ENCODE measurements at regions not wholly inside any gene's neighbourhood (a gene's known extent, or its start where the extent isn't known, plus 50 kb on each side); places are given as distances from the start of the nearest gene placed in this dataset.

- DNase-seq (ENCODE audit: low read depth, low spot score), result no peak
- in situ Hi-C loops (cut with HindIII; ENCODE audit: low pct_unique_long_range_greater_than_20kb, low sequenced_read_pairs), result no loop called here
These were observed 105.5 kb downstream of the C11orf87 start for GRCh38 chr11:109527496-109527895.

DNA sequence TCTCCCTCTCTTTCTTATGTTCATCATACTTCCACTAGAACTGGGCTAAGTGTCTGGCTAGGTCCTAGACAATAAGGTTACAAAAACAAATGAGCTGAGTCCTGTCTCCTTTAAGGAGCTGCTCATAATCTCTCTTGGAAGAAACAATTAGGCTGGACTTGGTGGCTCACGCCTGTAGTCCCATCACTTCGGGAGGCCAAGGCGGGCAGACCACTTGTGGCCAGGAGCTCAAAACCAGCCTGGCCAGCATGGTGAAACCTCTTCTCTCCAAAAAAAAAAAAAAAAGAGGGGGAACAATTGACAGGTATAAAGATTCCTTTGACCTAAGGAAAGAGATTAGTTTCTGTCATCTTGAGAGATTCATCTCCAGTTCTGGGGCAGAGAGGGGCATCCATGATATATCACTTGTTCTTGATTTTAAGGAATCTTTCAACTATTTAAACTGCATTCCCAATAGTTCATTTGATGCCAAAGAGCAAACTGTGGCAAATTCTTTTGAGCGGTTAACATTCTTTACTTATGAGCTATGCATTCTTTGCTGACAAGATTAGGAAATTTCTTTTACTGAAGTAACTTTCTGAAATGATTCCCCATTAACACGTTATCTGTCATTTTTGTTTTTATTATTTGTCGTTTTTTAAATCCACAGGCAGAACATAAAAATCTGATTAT lies 125.5 kb downstream of the C11orf87 start:
- in situ Hi-C loops (cut with HindIII; ENCODE audit: low pct_unique_long_range_greater_than_20kb, low sequenced_read_pairs), result no loop called here
- DNase-seq (ENCODE audit: low read depth, low spot score), result no peak

DNA sequence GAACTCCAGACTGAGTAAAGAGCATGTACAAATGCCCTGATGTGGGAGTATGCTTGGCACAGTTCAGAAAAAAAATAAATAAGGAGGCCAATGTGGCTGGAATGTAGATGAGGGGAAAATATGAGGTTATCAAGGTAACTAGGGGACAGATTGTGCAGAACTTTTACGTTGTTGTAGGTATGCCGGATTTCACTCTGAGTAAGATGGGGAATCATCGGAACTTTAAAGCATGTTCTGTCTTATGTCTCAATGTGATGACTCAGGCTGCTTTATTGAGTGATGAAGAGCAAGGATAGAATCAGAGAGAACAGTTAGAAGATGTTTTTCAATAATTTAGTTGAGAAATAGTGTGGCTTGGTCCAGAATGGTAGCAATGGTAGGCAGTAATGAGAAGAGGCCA lies 130.4 kb downstream of the C11orf87 start:
- in situ Hi-C loops (cut with HindIII; ENCODE audit: low pct_unique_long_range_greater_than_20kb, low sequenced_read_pairs), result no loop called here
- DNase-seq (ENCODE audit: low read depth, low spot score), result no peak

DNA sequence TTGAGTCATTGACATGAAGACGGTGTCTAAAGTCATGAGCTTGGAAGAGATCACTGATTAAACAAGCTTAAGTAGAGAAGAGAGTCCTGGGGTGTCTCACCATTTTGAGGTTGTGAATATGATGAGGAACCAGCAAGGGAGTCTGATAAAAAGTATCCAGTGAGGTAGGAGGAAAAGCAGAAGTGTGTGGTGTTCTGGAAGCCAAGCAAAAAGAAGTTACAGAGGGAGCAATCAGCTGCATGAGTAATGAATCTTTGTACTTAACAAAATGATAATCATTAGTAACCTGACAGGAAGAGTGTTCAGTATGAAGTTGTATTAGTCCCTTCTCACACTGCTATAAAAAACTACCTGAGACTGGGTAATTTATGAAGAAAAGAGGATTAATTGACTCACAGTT lies 131.3 kb downstream of the C11orf87 start:
- no peak for DNase-seq (ENCODE audit: low read depth, low spot score)
- in situ Hi-C loops (cut with HindIII; ENCODE audit: low pct_unique_long_range_greater_than_20kb, low sequenced_read_pairs), result no loop called here

DNA sequence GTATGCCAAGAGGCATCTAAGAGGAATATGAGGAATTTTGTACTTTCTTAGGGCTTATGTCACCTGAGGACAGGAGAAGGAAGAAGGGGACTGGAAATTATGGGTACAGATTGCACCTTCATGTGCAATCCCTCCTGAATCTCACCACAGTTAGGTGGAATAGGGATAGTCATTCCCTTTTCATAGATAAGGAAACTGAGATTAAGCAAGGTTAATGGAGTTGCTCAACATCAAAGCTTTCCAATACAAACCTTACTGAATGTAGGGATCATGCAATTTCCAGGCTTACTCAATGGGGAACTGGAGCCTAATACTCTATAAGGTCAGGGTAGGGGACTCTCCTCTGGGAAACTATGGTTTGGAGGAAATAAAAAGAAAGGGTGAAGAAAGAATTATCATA lies 133.0 kb downstream of the C11orf87 start:
- no peak for DNase-seq (ENCODE audit: low read depth, low spot score)
- in situ Hi-C loops (cut with HindIII; ENCODE audit: low pct_unique_long_range_greater_than_20kb, low sequenced_read_pairs), result no loop called here

DNA sequence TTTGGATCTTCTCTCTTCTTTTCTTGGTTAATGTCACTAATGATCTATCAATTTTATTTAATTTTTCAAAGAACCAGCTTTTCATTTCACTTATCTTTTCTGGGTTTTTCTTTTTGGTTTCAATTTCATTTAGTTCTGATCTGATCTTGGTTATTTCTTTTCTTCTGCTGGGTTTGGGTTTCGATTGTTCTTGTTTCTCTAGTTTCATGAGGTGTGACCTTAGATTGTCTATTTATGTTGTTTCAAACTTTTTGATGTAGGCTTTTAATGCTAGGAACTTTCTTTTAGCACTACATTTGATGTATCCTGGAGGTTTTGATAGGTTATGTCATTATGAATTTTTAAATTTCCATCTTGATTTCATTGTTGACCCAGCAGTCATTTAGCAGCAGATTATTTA lies 142.3 kb downstream of the C11orf87 start:
- no peak for DNase-seq (ENCODE audit: low read depth, low spot score)
- in situ Hi-C loops (cut with HindIII; ENCODE audit: low pct_unique_long_range_greater_than_20kb, low sequenced_read_pairs), result no loop called here

DNA sequence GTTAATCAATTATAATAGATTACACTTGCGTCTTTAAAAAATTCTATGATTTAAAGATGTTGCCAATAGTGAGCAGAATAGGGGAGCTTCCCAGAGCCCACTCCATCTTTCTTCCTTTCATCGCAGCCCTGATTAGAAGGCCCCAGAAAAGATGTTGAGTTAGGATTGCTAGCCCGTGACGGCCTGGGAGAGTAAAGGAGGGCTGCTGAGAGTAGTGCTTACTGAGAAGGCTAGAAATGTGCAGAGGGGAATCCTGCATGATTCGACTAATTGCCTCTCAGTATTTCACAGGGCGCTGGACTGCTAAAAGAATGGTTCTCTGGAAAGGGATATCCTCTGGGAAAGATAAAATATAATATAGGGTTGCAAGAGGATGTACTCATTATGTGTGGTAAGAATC lies 160.5 kb downstream of the C11orf87 start:
- in situ Hi-C loops (cut with HindIII; ENCODE audit: low pct_unique_long_range_greater_than_20kb, low sequenced_read_pairs), result no loop called here
- no peak for DNase-seq (ENCODE audit: low read depth, low spot score)

DNA sequence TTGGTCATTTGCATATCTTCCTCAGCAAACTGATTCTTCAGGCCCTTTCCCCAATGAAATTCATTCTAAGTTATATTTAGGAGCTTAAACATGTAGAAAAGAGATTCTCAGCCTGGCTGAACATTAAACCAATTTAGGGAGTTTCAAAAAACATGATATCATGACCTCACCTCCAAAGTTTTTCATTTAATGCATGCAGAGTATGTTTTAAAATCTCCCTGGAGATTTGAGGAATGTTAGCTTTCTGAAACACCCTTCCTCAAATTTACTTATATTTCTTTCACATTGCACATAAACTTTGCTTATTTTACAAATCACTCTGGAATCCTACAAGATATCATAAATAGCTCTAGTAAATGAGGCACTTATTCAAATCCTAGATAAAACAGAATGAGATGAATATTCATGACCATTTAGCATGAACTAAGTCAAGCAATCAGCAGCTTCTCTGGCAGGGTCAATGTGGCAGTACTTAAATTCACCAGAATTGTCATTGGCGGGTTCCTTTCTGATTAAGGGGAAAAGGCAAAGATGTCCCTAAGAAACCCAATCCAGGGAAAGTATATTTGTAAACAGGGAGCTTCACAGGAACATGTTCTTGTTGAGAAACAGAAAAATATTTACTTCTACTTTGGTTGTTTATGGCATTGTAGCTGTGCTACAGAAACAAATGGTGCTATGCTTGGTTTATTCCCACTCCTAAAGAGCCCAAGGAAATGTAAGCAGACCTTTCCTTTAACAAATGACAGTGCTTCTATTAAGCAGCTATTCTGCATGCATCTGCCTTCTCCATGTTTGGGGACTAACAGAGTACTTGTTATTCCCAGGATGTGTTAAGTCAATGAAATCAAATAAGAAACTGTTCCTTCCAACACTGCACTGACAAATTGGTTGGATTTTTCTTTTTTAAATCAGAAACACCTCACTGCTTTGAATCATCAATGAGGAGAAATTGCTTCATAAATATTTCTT lies 162.3 kb downstream of the C11orf87 start:
- no peak for DNase-seq (ENCODE audit: low read depth, low spot score)
- in situ Hi-C loops (cut with HindIII; ENCODE audit: low pct_unique_long_range_greater_than_20kb, low sequenced_read_pairs), result no loop called here

DNA sequence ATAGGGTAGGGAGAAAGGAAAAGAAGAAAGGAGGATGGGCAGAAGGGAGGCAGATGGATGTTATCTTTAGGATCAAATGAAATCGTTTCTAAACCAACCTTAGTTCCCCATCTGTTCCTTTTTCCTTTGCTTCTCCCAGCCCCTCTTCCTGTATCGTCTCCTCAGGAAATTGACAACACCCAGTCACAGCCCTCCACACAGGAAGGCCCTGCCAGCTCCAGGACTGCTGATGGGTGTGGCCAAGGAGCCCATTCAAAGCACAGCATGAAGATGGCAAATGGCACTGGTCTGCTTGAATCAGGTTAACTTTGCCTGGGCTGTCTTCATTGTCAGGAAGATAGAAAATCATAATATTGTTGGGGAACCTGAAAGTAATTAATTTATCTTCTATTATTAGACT lies 164.8 kb downstream of the C11orf87 start:
- no peak for DNase-seq (ENCODE audit: low read depth, low spot score)
- in situ Hi-C loops (cut with HindIII; ENCODE audit: low pct_unique_long_range_greater_than_20kb, low sequenced_read_pairs), result no loop called here

- in situ Hi-C loops (cut with HindIII; ENCODE audit: low pct_unique_long_range_greater_than_20kb, low sequenced_read_pairs), result no loop called here
- DNase-seq (ENCODE audit: low read depth, low spot score), result no peak
These were observed 168.8 kb downstream of the C11orf87 start for GRCh38 chr11:109590782-109591181.

DNA sequence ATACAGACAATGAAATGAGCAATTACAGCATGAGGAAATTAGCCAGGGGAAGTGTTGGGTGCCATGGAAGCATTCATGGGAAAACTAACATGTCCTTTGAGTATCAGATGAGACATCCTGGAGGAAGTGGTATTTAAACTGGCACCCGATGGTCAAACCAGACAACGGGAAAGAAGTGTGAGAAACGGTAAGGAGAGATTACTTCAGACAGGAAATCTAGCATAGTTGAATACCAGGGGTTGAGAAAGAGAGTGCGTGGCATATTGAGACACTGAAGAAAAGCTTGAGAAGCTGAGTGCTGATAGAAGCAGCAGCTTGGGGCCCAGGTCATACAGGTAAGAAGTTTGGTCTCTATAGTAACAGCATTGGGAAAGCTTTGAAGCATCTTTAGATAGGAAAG lies 175.3 kb downstream of the C11orf87 start:
- in situ Hi-C loops (cut with HindIII; ENCODE audit: low pct_unique_long_range_greater_than_20kb, low sequenced_read_pairs), result no loop called here
- DNase-seq (ENCODE audit: low read depth, low spot score), result no peak

DNA sequence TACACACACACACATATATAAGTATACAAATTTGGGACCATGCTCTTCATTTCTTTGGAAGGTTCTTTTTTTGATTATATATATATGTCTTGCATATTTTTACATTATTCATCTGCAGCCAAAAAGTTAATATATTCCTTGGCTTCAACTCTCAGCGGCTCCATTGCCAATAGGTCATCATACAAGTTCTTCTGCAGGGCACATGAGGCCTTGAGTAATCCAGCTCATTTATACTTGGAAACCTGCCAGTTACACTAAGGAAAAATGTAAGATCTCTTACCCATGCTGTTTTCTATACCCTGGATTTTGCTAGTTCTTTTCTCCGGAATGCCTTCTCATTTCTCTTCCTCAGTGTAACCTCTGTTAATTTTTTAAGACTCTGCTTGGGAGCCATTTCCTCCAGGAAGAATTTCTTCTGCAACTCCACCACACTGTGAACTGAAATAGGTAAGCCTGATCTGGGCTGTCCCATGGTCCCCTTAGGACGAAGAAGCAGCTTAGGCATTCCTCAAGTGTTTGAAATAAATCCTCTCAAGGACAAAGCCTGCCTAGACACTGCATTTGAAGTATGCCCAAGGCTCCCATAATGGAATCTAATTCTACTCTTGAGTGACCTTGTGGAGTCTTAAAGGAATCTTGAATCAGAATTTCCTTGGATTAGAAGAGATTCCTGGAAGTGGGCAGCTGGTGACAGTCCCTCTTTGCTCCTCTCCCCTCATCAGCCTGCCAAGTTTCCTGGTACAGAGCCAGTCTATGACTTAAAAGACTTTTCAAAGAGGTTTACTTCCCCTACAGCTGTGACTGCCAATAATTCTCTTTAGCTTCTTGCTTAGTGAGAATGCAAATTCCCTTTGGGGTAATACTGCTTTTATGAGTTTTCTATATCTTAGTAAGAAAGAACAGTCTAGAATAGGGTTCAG lies 182.8 kb downstream of the C11orf87 start:
- no peak for DNase-seq (ENCODE audit: low read depth, low spot score)
- in situ Hi-C loops (cut with HindIII; ENCODE audit: low pct_unique_long_range_greater_than_20kb, low sequenced_read_pairs), result no loop called here

DNA sequence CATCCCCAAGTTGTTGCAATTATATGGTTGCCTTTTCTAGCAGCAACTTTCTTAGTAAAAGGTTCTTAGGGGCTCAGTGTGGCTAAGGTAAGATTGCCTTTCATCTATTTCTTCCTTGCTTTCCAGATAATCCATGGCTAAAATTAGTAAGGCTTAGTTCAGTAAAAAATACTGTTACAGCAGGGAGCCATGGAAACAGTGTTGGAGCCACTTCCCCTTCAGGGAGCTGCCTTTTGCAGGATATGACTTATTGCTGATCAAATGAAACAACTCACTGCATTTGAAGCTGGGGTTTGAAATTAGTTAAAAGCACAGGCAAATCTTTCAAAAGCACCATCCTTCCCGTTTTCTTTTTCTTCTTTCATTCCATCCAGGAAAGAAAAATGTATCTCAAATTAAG lies 184.3 kb downstream of the C11orf87 start:
- in situ Hi-C loops (cut with HindIII; ENCODE audit: low pct_unique_long_range_greater_than_20kb, low sequenced_read_pairs), result no loop called here
- DNase-seq (ENCODE audit: low read depth, low spot score), result no peak

DNA sequence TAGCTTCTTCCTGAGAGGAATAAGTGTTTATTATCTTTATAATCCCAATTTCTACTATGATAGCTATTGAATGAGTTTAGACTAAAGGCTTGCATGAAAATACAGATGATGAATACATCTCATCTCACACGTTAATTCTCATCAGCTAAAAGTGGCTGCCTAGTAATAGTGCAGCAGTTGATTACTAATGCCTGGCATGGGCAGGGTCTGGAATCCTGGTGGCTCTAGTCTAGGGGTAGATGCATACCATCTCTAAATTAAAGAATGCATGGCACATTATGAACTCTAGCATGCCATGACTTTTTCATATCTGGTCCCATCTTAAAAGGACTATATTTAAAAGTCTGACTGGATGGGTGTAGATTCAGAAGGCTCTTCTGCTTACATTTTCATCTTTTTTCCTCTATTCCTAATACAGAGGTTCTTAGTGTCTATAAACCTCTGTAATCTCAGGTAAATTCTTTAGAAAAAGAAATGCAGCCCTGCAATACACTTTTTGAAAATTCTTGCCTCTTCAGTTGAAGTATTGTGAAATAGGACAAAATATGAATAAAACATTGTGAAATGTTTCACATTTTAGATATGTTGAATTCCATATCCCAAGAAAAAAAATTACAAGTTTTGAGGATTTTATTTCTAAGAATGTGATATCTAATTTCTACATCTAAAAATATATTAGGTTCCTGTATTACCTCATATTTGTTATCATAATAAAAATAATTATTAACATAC lies 187.6 kb downstream of the C11orf87 start:
- in situ Hi-C loops (cut with HindIII; ENCODE audit: low pct_unique_long_range_greater_than_20kb, low sequenced_read_pairs), result no loop called here
- DNase-seq (ENCODE audit: low read depth, low spot score), result no peak

DNA sequence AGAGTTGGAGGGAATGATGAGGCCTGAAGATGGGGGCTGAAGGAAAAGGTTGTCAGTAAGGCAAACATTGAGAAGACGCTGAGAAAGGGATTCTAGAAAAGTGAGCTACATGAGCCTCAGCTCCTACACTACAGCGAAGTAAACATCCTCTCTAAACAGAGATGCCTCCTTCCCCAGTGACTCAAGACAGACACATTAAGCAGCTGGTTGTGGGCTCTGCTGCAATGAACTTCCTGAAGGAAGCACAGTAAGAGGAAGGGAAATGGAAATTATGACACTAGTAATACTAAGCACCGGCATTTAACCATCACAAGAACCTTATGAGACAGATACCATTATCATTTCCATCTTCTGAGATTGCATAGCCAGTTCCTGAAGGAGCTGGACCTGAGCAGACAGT lies 190.5 kb downstream of the C11orf87 start:
- in situ Hi-C loops (cut with HindIII; ENCODE audit: low pct_unique_long_range_greater_than_20kb, low sequenced_read_pairs), result no loop called here
- DNase-seq (ENCODE audit: low read depth, low spot score), result no peak

DNA sequence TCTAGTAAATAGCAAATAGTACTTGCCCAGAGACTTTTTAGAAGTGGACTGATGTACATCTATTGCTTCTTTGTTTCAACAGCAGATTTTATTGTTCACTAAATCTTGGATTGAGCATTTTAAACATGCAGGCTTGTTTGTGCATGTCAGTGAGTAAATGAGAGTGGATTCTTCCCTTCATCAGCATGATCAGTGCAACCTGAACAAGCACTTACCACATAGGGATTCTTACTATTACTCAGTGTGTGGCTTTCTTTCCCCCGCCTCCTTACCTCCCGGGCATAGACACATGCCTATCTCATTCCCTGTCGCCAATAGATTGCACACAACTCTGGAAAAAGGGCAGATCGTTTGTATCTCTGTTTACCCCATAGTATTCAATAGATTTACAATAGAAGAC lies 197.5 kb downstream of the C11orf87 start:
- in situ Hi-C loops (cut with HindIII; ENCODE audit: low pct_unique_long_range_greater_than_20kb, low sequenced_read_pairs), result no loop called here
- DNase-seq (ENCODE audit: low read depth, low spot score), result no peak

- in situ Hi-C loops (cut with HindIII; ENCODE audit: low pct_unique_long_range_greater_than_20kb, low sequenced_read_pairs), result no loop called here
These were observed 207.7 kb downstream of the C11orf87 start for GRCh38 chr11:109629734-109630133.

More at GRCh38 chr11:109629734-109630133, 207.7 kb downstream of the C11orf87 start:
- no peak for DNase-seq (ENCODE audit: low read depth, low spot score)

All from SK-MEL-5 (cell line).